MV-4-11 (cell line): ENCODE measurements at regions not wholly inside any gene's neighbourhood (a gene's known extent, or its start where the extent isn't known, plus 50 kb on each side); places are given as distances from the start of the nearest gene placed in this dataset.
A peak's percentile ranks its signal among the peaks of the same experiment; 100 is the strongest.
"Not testable (repeated sequence)": the region's sequence is repeated elsewhere in the genome, so short reads cannot be mapped to it uniquely, and the experiment has no call there.

Experiments used
- DNase-seq: peaks from one replicate; lab custom pipeline; 2025; lab: John Stamatoyannopoulos, UW

DNA sequence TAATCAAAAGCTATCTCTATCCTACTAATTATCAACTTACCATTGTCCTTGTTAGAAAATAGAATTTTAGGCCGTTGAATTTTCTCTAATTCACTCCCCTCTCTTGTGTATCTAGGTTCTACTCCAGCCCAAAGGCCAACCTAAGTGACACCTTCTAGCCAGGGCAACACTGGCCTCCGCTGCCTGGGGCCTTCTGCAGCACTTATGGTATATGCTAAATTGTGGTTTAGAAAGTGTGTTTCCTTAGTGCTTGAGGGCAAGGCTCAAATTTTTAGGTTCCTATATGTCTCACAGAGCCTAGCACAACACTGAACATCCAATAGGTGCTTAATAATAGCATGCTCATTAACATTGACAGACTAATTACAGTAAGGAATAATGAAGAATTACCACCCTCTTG, 187.2 kb upstream of the IRF2BP2 start:
- not testable (repeated sequence) for DNase-seq

DNA sequence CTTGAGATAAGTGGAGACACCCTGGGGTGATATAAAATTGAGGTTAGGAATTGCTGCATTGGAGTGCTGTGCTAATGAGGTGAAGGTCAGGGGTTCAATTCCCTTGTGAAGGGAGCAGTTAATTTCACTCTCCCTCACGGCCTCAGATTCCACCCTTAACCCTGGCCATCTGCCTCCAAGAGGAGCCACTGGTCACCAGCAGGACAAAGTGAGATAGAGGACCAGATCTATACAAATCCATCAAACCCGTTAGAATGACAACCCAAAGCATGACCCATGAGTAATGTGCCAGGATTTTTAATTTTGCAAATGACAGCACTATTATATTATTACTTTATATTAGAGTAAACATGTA, 186.4 kb upstream of the IRF2BP2 start:
- not testable (repeated sequence) for DNase-seq

DNA sequence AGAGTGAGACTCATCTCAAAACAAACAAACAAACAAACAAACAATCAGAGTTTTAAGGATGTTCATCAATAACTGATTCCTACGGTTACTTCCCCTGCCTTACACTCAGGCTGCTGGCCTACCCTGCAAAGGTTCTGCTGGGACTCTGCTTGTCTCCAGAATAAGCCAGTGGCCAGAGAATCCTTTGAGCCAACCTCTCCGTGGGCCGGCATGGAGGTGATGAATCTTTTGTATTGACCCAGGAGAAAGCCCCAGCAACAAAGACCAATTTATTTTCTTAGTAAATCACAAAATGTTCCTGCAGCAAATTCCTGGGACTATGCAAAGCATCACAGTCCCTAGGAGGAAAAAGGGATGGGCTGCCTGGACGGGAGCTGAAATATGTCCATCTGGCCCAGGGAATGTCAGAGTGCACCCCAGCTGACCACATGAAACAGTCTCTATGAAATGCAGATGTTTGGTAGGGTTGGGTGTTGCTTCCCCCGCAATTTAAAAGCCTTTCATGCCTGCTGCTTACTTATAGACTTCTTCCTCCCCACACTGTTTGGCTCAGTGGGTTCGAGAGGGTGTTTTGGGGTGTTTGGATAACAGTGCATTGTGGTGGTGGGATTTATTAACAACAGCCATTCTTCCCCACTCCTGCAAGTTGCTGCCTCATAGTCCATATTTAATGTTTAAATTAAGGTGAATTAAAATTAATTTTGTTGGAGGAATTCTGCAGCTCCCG, 185.9 kb upstream of the IRF2BP2 start:
- not testable (repeated sequence) for DNase-seq

GRCh38 chr1:234795007-234795406, 185.0 kb upstream of the IRF2BP2 start:
- DNase-seq = not testable (repeated sequence)

- DNase-seq = not testable (repeated sequence)
Observed at GRCh38 chr1:234794452-234794851, 184.5 kb upstream of the IRF2BP2 start.

DNA sequence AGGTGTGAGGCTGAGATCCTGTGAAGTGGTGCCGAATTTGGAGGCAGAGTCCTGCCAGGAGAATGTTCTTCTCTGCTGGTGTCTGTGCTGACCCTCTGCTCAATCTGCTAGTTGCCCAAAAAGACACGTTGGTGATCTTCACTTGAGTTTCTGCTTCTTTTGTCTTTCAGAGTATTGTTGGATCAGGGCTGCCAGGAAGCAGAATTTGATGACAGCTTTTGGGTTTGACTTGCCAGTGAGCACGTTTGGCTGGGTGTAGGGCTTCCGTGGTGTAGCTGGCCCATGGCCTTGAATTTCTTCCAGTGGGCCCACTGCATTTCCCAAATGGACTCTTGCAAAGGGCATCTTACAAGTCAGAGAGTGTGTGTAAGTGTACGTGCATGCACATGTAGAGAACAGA, 183.9 kb upstream of the IRF2BP2 start:
- not testable (repeated sequence) for DNase-seq

DNA sequence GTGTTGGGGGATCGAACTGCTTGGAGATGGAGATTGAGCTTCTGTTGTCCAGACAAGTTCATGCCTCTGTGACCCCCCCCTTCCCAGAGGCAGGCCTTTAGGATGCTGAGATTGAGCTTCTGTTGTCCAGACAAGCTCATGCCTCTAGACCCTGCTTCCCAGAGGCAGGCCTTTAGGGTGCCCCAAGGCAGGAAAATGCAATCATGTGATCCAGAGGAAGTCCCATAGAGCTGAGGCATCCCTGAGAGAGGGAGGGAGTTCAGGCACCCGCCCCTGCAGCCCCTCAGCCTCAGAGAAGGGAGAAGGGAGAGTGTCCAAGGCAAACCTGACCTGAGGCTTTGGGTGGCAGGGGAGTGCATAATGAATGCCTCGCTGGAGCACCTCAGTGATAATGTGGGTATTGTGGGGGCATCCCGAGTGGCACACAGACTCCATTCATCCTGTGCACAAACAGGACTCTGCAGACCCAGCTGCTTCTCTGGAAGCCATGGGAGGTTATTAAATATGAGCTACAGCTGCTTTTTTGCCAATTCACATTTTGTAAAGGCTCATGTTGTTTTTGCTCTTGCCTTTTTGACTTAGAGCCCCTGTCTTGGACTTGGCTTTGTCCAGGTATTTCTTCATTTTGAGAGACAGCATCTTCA, 182.4 kb upstream of the IRF2BP2 start:
- not testable (repeated sequence) for DNase-seq

DNA sequence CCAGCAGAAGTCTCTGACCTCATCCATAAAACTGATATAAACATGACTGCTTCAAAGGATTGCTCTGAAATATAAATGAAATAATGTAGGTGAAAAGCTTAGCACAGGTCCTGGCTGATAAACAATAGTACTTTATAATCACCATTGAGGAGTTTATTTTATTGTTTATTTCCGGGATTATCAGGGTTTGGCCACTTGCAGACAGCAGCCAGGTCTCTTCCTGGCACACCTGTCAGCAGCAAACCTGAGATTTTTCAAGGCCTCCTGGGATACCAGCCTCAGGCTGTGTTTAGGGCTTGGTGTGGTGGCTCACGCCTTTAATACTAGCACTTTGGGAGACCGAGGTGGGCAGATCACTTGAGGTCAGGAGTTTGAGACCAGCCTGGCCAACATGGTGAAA, 181.6 kb upstream of the IRF2BP2 start:
- DNase-seq = not testable (repeated sequence)

- DNase-seq = not testable (repeated sequence)
Observed at GRCh38 chr1:234790333-234790732, 180.4 kb upstream of the IRF2BP2 start.

DNA sequence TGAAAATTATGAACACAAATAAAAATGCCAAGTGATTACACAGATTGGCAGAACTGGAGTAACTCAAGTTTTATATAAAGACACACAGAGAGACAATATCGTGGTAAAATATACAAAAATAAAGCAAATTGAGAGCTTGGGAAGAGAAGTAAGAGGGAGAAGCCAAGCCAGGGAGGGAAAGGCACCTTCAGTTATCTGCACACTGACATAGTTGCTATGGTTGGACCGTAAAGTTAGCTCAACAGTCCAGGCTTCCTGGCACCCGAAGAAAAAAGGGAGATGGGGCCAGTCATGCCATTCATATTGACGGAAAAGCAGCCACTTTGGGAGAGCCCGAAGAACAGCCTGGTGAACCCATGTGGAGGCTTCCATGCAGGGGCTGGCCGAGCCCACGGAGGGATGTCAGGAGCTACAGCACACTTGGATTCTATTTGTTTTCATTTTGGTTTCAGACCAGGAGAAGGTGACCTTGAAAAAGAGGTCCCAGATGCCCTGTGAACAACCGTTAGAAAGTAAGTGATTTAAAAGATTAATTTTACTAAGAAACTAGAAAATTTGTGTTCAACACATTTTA, 177.1 kb upstream of the IRF2BP2 start:
- not testable (repeated sequence) for DNase-seq

DNA sequence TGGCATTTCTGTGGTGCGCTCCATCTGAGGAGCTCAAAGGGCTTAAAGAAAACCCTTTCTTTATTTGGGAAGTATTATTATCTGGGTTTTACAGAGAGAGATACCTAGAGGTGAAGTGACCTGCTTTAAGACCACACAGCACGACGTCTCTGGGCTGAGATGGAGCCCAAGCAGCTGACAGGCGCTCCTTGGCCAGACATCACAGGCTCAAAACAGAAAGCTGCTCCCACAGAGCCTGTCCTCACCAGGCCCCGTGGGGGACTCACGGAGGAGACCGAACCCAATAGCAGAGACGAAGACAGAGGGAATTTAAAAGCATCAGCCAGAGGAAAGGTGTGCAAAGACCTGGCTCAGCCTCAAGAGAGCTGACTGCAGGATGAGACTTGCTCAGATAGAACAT, 175.9 kb upstream of the IRF2BP2 start:
- DNase-seq = not testable (repeated sequence)

DNA sequence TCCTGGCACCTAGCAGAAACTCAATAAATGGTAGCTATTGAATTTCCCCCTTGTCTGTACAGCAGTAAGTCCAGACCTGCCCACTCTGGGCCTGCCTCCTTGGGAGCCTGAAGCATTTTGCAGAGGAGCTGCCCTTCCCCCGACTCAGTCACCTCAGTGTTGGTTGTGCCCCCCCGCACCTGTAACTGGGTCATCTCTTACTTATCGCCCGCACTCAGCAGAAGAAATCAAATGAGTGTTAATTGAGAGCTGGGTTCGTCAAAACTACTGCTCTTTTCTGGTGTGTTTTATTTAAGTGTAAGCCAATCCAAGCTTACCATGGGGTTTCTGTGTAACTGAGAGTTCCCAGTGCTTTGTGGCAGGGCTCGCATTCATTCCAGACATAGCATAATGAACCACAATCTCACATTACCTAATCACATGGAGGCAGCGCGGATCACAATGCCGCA, 175.5 kb upstream of the IRF2BP2 start:
- DNase-seq = not testable (repeated sequence)

GRCh38 chr1:234784108-234784507, 174.1 kb upstream of the IRF2BP2 start:
- not testable (repeated sequence) for DNase-seq

GRCh38 chr1:234782791-234783190, 172.8 kb upstream of the IRF2BP2 start:
- DNase-seq = no peak

GRCh38 chr1:234782105-234782751, 172.2 kb upstream of the IRF2BP2 start:
- DNase-seq = no peak

GRCh38 chr1:234781241-234782065, 171.5 kb upstream of the IRF2BP2 start:
- DNase-seq = peak; percentile 32

DNA sequence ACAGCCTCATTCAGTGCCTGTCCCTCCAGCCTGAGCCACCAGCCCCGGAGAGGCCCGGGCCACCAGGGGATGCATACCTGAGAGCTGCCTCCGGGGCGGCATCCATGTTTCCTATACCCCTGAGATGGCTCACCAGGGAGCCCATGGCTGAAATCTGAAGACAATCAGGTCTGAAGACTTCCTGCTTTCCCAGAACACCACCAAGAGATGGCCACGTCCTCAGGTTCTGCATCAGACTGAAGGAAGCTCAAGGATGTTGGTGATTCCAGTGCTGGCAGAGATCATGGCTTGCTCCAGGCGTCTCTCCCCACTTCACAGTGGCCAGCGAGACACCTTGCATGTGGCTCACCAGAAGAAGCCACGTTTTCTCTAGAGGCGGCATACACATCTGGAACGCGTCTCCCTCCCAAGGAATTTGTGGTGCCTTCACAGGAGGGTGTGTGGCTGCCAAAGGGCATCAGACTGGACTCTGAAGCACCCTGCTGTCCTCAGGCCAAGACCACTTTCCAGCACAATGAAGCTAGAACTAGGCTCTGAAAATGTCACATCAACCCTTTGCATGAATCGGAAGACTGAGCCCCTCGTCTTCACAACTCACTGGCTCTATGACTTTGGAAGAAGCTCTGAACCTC, 170.7 kb upstream of the IRF2BP2 start:
- DNase-seq = no peak

- DNase-seq = no peak
Observed at GRCh38 chr1:234780112-234780511, 170.1 kb upstream of the IRF2BP2 start.

DNA sequence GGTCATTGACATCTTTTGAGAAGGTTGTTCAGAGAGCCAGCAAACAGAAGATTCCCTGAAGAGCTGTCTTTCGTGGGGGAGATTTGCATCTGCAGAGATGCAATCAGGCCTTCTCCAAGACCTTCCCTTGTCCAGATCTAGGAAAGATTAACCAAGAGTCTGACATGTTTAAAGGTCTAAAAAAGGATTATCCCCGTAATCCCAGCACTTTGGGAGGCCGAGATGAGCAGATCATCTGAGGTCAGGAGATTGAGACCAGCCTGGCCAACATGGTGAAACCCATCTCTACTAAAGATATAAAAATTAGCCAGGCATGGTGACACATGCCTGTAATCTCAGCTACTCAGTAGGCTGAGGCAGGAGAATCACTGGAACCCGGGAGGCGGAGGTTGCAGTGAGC, 169.6 kb upstream of the IRF2BP2 start:
- DNase-seq = not testable (repeated sequence)

- no peak for DNase-seq
Observed at GRCh38 chr1:234779160-234779538, 169.2 kb upstream of the IRF2BP2 start.
